Loucy (cell line): ENCODE measurements at regions not wholly inside any gene's neighbourhood (a gene's known extent, or its start where the extent isn't known, plus 50 kb on each side); places are given as distances from the start of the nearest gene placed in this dataset.

ENCODE experiments used
- CTCF ChIP-seq: fragments of 200-600 bp; sonication (generic); conservative IDR thresholded peaks from 2 replicates; pipeline ENCODE4 v1.5.1; 2014; ENCODE audit warnings: mild to moderate bottlenecking, antibody characterized with exemption, low read length
- EZH2phosphoT487 ChIP-seq: fragments of 200-600 bp; IDR thresholded peaks from 2 replicates; pipeline ENCODE4 v1.6.1; 2018; ENCODE audit warnings: antibody characterized with exemption, mild to moderate bottlenecking, moderate library complexity, borderline replicate concordance

GRCh38 chr3:152531717-152532116 is 263.0 kb downstream of the MBNL1 start:
- TF ChIP-seq CTCF = no peak
- no peak for TF ChIP-seq EZH2phosphoT487
